ENCODE measurements at regions not wholly inside any gene's neighbourhood (a gene's known extent, or its start where the extent isn't known, plus 50 kb on each side); places are given as distances from the start of the nearest gene placed in this dataset.
"Not testable (repeated sequence)": the region's sequence is repeated elsewhere in the genome, so short reads cannot be mapped to it uniquely, and the experiment has no call there.

DNA sequence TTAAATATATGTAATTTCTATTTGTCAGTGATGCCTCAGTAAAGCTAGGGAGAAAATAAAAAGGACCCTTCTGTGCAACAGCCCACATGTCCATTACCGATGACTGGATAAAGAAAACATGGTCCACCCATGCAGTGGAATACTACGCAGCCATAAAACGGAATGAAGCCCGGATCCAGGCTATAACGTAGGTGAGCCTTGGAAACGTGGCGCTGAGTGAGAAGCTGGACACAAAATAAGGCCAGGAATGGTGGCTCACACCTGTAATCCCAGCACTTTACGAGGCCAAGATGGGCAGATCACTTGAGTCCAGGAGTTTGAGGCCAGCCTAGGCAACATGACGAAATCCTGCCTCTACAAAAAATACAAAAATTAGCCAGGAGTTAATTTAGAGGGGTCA, 98.2 kb downstream of the CRLF3 start:
- TF ChIP-seq, protein P1, sequence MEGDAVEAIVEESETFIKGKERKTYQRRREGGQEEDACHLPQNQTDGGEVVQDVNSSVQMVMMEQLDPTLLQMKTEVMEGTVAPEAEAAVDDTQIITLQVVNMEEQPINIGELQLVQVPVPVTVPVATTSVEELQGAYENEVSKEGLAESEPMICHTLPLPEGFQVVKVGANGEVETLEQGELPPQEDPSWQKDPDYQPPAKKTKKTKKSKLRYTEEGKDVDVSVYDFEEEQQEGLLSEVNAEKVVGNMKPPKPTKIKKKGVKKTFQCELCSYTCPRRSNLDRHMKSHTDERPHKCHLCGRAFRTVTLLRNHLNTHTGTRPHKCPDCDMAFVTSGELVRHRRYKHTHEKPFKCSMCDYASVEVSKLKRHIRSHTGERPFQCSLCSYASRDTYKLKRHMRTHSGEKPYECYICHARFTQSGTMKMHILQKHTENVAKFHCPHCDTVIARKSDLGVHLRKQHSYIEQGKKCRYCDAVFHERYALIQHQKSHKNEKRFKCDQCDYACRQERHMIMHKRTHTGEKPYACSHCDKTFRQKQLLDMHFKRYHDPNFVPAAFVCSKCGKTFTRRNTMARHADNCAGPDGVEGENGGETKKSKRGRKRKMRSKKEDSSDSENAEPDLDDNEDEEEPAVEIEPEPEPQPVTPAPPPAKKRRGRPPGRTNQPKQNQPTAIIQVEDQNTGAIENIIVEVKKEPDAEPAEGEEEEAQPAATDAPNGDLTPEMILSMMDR (IDR thresholded peaks at IDR 0.05) = not testable (repeated sequence)
- TF ChIP-seq POLR2A (IDR thresholded peaks at IDR 0.05) = not testable (repeated sequence)

Measured in testis (tissue), 2 donors.